Urinary bladder (tissue), 3 donors: ENCODE measurements at regions not wholly inside any gene's neighbourhood (a gene's known extent, or its start where the extent isn't known, plus 50 kb on each side); places are given as distances from the start of the nearest gene placed in this dataset.
"Not testable (repeated sequence)": the region's sequence is repeated elsewhere in the genome, so short reads cannot be mapped to it uniquely, and the experiment has no call there.

Experiments
- DNase-seq: peaks from one replicate; pipeline ENCODE4 v3.0.0-alpha.2; 2015; ENCODE audit errors: extremely low spot score
- H3K27ac ChIP-seq: one replicate; pipeline ENCODE4 v1.5.1; 2013; ENCODE audit warnings: low read depth, mild to moderate bottlenecking, moderate library complexity
- H3K36me3 ChIP-seq: one replicate; pipeline ENCODE4 v1.6.1; 2013; ENCODE audit warnings: mild to moderate bottlenecking, moderate library complexity; ENCODE audit not compliant: insufficient read depth
- H3K4me1 ChIP-seq: one replicate; pipeline ENCODE4 v1.6.1; 2013; ENCODE audit warnings: mild to moderate bottlenecking, moderate library complexity; ENCODE audit not compliant: insufficient read depth
- H3K4me3 ChIP-seq: one replicate; pipeline ENCODE4 v1.5.1; 2013; ENCODE audit warnings: low read depth, low read length
- WGBS: extraction: QIAGEN DNeasy Blood & Tissue Kit; methylation state at CpG from one replicate; pipeline ENCODE4 v1.1.7; 2013; 5-methylcytosine and 5-hydroxymethylcytosine counted together
- donor health status: healthy with polysubstance abuse.
- donor health status: healthy.

DNA sequence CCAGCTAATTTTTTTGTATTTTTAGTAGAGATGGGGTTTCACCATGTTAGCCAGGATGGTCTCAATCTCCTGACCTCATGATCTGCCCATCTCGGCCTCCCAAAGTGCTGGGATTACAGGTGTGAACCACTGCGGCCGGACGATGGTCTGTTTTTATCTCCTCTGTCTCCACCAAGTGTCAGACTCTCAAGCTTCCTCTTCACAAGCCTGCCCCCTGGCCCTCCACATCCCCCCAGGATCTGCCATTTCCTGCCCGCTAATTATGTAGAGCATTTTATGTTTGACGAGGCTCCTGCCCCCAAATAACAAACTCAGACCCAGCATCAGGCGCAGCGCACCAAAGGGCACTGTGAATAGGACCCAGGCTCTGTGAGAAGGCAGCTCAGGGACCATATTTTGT, 101.8 kb upstream of the PCBD1 start:
- H3K4me3 ChIP-seq, H3K4me1 ChIP-seq, H3K27ac ChIP-seq, DNase-seq, H3K36me3 ChIP-seq: not testable (repeated sequence)
- WGBS, result 80% methylated on average over 8 of the region's 8 CpGs

- H3K4me3 ChIP-seq, result no peak overlapping the region
- no peak overlapping the region for H3K27ac ChIP-seq
Measured at GRCh38 chr10:70990681-70991080, 102.3 kb upstream of the PCBD1 start.

GRCh38 chr10:70991140-70992124, 103.1 kb upstream of the PCBD1 start:
- Histone ChIP-seq H3K4me3 (no peak overlapping the region), H3K36me3 (no peaks in the 10 kb centered on the region), H3K27ac (no peak overlapping the region), H3K4me1 (no peaks in the 10 kb centered on the region)
- WGBS, result 89% methylated on average over 14 of the region's 14 CpGs
- DNase-seq, result no peak

More at GRCh38 chr10:70990681-70991080, 102.3 kb upstream of the PCBD1 start:
- no peak for DNase-seq
- no peaks in the 10 kb centered on the region for H3K4me1 ChIP-seq
- 91% methylated on average over 6 of the region's 6 CpGs for WGBS
- H3K36me3 ChIP-seq, result no peaks in the 10 kb centered on the region

- no peak for DNase-seq
- WGBS, result 89% methylated on average over 8 of the region's 8 CpGs
- H3K4me1 ChIP-seq, result no peaks in the 10 kb centered on the region
Measured at GRCh38 chr10:70992436-70992835, 104.1 kb upstream of the PCBD1 start.

DNA sequence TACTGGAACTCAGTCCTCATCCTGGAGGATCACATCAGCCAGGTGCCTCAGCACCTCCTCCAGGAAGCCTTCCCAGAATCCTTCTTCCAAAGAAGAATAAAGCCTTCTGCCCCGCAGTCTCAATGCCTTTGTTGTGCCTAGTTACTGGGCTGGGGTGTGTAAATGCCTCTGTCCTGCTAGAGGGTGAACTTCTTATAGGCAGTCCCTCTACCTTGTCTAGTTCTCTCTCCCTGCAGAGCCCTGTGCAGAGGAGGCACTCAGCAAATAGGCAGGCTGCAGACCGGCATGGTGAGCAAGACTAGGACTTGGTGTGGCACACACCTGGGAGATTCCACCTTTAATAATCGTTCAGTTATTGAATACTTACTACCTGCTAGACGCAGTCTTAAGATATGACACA, 104.7 kb upstream of the PCBD1 start:
- H3K27ac ChIP-seq, result no peak overlapping the region
- 91% methylated on average over 4 of the region's 4 CpGs for WGBS

More at GRCh38 chr10:70992436-70992835, 104.1 kb upstream of the PCBD1 start:
- H3K36me3 ChIP-seq, result no peaks in the 10 kb centered on the region
- no peak overlapping the region for H3K4me3 ChIP-seq
- H3K27ac ChIP-seq, result no peak overlapping the region

DNA sequence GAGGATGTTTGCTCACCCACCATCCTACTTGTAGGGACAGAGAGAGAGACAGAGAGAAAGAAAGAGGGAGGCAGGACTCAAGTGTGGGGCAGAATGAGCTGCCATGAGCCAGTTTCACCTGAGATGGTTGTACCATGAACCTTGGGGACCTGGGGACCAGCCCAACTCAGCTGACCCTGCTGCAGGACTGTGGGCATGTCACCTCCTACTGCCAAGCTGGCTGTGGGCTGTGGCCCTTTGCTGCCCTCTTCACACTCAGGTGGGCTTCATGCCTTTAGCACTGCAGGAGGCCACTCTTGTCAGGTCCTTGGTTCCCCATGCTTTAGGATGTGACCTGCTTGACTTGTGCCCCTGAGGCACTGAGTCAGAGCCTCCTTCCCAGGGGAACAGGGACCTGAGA, 108.2 kb upstream of the PCBD1 start:
- no peak for DNase-seq

More for the DNA sequence above, 104.7 kb upstream of the PCBD1 start:
- H3K4me1 ChIP-seq, result no peaks in the 10 kb centered on the region
- H3K4me3 ChIP-seq, result no peak overlapping the region
- no peak for DNase-seq
- H3K36me3 ChIP-seq, result no peaks in the 10 kb centered on the region

DNA sequence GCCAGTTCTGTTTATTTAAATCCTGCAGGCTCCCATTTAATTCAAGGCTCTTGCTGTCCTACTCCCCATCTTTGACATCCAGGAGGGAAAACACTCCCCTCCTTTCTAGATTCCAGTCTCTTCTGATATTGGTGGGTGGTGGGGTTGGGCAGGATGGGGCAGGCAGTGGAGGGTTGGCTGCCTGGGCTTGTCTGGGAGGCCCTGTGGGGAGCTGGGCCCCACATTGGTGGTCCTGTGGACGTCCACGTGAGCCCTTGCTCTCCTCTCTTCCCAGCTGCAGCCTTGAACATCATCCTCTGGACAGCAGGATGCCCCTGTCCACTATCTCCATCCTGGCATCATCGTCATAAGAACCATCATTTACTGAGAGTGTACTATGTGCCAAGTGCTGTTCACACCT, 108.9 kb upstream of the PCBD1 start:
- WGBS, result 74% methylated on average over 3 of the region's 3 CpGs
- Histone ChIP-seq H3K4me1 (no peaks in the 10 kb centered on the region), H3K27ac (no peak overlapping the region), H3K36me3 (no peaks in the 10 kb centered on the region), H3K4me3 (no peak overlapping the region)
- DNase-seq, result no peak

More for the DNA sequence above, 108.2 kb upstream of the PCBD1 start:
- H3K27ac ChIP-seq, result no peak overlapping the region
- no peaks in the 10 kb centered on the region for H3K36me3 ChIP-seq
- no peak overlapping the region for H3K4me3 ChIP-seq
- no peaks in the 10 kb centered on the region for H3K4me1 ChIP-seq

GRCh38 chr10:70998086-70998485, 109.7 kb upstream of the PCBD1 start:
- no peak overlapping the region for H3K4me3 ChIP-seq
- DNase-seq, result no peak
- WGBS, result 87% methylated on average over 9 of the region's 9 CpGs

DNA sequence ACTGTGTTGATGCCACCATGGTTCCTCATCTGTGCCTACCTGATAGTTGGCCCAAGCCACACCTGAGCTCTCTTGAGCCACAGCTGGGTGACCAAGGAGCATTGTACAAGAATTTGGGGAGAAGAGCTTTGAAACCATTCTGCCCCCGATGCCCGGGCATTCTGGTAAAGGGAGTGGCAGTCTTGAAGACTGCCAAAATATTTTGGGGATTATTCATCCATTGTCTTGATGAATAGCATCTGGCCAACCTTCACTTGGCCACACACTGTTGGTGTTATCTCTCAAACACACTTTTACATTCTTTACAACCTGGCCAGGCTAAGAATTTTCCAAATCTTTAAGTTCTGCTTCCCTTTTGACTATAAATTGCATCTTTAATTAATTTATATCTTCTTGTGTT, 113.1 kb upstream of the PCBD1 start:
- Histone ChIP-seq H3K4me3 (no peak overlapping the region), H3K4me1 (no peaks in the 10 kb centered on the region), H3K36me3 (no peaks in the 10 kb centered on the region), H3K27ac (no peak overlapping the region)
- no peak for DNase-seq
- WGBS, result 85% methylated on average over 2 of the region's 2 CpGs

More at GRCh38 chr10:70998086-70998485, 109.7 kb upstream of the PCBD1 start:
- H3K4me1 ChIP-seq, result no peaks in the 10 kb centered on the region
- H3K27ac ChIP-seq, result no peak overlapping the region
- no peaks in the 10 kb centered on the region for H3K36me3 ChIP-seq

DNA sequence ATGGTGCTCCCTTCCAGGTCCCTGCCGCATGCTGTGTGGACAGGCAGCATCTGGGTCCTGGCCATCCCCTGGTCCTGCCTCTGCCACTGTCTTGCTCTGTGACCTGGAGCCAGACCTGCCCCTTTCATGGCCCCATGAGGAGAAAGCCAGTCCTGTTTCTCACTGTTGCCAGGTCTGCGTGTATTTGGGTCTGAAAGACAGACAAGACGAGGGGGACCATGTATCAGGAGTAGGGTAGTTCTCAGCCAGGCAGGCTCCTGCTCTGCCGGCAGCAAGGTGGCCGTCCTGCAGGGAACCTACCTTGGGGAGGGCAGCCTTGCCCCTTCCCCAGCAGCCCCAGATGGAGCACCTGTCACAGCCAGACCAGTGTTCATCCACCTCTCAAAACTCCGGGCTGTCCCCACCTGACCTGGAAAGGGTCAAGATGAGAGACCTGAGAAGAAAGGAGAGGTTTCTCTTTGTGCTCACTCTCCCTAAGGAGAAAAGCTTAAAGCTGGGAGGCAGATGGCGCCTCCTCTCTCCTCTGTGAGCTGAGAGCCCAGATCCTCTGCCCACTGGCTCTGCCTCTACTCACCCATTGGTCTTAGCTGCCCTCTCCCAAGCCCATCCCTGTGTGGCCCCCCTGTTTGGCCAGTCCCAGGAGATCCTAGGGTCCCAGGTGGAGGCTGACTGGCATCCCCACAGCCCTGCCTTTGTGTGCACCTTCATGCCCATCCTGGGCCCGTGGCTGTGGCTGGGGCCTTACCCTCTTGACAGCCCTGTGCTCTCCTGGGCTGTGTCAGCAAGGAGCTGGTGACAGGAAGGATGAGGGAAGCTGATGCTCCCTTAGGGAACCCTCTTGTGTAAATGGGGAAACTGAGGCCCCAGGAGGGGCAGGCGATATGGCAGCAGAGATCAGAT, 116.1 kb upstream of the PCBD1 start:
- 84% methylated on average over 9 of the region's 9 CpGs for WGBS
- Histone ChIP-seq H3K27ac (no peak overlapping the region), H3K4me1 (no peaks in the 10 kb centered on the region), H3K4me3 (no peak overlapping the region), H3K36me3 (no peaks in the 10 kb centered on the region)
- no peak for DNase-seq

- no peak for DNase-seq
- Histone ChIP-seq H3K4me3 (no peak overlapping the region), H3K4me1 (no peaks in the 10 kb centered on the region), H3K27ac (no peak overlapping the region), H3K36me3 (no peaks in the 10 kb centered on the region)
- 83% methylated on average over 23 of the region's 23 CpGs for WGBS
Measured at GRCh38 chr10:71005337-71006305, 117.3 kb upstream of the PCBD1 start.

- H3K36me3 ChIP-seq, result no peaks in the 10 kb centered on the region
- H3K27ac ChIP-seq, result no peak overlapping the region
- H3K4me3 ChIP-seq, result no peak overlapping the region
- DNase-seq, result no peak
- WGBS, result 75% methylated on average over 4 of the region's 4 CpGs
- no peaks in the 10 kb centered on the region for H3K4me1 ChIP-seq
Measured at GRCh38 chr10:71006506-71006905, 118.1 kb upstream of the PCBD1 start.

- H3K4me1 ChIP-seq, result no peaks in the 10 kb centered on the region
- no peak overlapping the region for H3K27ac ChIP-seq
- DNase-seq, result no peak
- no peak overlapping the region for H3K4me3 ChIP-seq
- 91% methylated on average over 4 of the region's 4 CpGs for WGBS
- no peaks in the 10 kb centered on the region for H3K36me3 ChIP-seq
Measured at GRCh38 chr10:71007516-71007915, 119.2 kb upstream of the PCBD1 start.
